GM19324 (cell line): ENCODE measurements at regions not wholly inside any gene's neighbourhood (a gene's known extent, or its start where the extent isn't known, plus 50 kb on each side); places are given as distances from the start of the nearest gene placed in this dataset.
"Not testable (repeated sequence)": the region's sequence is repeated elsewhere in the genome, so short reads cannot be mapped to it uniquely, and the experiment has no call there.

ENCODE experiments used
- ATAC-seq: cut with Tn5 transposase; IDR thresholded peaks from one replicate; pipeline ENCODE4 v1.9.1; 2021; ENCODE audit warnings: mild to moderate bottlenecking, moderate library complexity; ENCODE audit not compliant: unreplicated experiment, low FRiP score

- no peak for ATAC-seq
Measured at GRCh38 chr2:128502638-128503246, 184.1 kb upstream of the HS6ST1 start.

GRCh38 chr2:128503399-128504245 is 185.0 kb upstream of the HS6ST1 start:
- ATAC-seq, result no peak

GRCh38 chr2:128504246-128505149 is 185.8 kb upstream of the HS6ST1 start:
- no peak for ATAC-seq

- ATAC-seq, result no peak
Measured at GRCh38 chr2:128505150-128505490, 186.5 kb upstream of the HS6ST1 start.

GRCh38 chr2:128505575-128506526 is 187.2 kb upstream of the HS6ST1 start:
- no peak for ATAC-seq

GRCh38 chr2:128506534-128506933 is 187.9 kb upstream of the HS6ST1 start:
- ATAC-seq, result no peak

GRCh38 chr2:128510701-128511397 is 192.2 kb upstream of the HS6ST1 start:
- no peak for ATAC-seq

- ATAC-seq, result no peak
Measured at GRCh38 chr2:128511731-128512378, 193.2 kb upstream of the HS6ST1 start.

GRCh38 chr2:128512379-128513115 is 193.9 kb upstream of the HS6ST1 start:
- ATAC-seq, result no peak

- no peak for ATAC-seq
Measured at GRCh38 chr2:128513116-128513960, 194.7 kb upstream of the HS6ST1 start.

- ATAC-seq, result no peak
Measured at GRCh38 chr2:128513961-128514283, 195.3 kb upstream of the HS6ST1 start.

GRCh38 chr2:128514555-128514955 is 195.9 kb upstream of the HS6ST1 start:
- ATAC-seq, result no peak

- no peak for ATAC-seq
Measured at GRCh38 chr2:128516938-128517337, 198.3 kb upstream of the HS6ST1 start.

GRCh38 chr2:128519028-128519427 is 200.4 kb upstream of the HS6ST1 start:
- not testable (repeated sequence) for ATAC-seq

GRCh38 chr2:128519517-128520215 is 201.0 kb upstream of the HS6ST1 start:
- ATAC-seq, result no peak

GRCh38 chr2:128520340-128520739 is 201.7 kb upstream of the HS6ST1 start:
- no peak for ATAC-seq

GRCh38 chr2:128520791-128521190 is 202.1 kb upstream of the HS6ST1 start:
- no peak for ATAC-seq
